ENCODE measurements at regions not wholly inside any gene's neighbourhood (a gene's known extent, or its start where the extent isn't known, plus 50 kb on each side); places are given as distances from the start of the nearest gene placed in this dataset.

DNA sequence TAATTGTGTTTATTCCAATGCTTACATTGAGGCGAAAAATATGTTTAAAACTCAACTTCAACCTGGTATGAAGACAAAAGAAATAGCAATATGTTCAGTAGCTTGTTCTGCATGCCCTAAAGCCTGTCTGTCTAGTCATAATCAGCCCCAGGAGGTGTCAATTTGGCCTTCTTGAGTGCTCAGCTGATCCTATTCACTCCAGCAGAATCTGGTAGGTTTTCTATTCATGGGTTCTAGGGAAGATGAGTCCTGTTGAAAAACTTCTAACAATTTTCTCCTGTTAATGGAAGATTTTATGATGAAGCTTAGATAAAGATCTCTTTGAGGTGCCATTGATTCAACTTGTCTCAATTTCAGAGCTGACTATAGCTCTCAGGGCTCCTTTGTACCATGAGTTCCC lies 402.0 kb upstream of the UBE2E3 start:
- intact Hi-C loops (cut with micrococcal nuclease): no loop called here
- H3K27ac Mint-ChIP-seq: no peak overlapping the region
- no peaks in the 10 kb centered on the region for H3K36me3 Mint-ChIP-seq (ENCODE audit: low read depth)
- H3K27me3 Mint-ChIP-seq (ENCODE audit: insufficient read depth): peaks cover 6% of the 10 kb centered on the region
- H3K4me3 Mint-ChIP-seq: no peak overlapping the region
- H3K9me3 Mint-ChIP-seq: no peaks in the 10 kb centered on the region
- DNase-seq (ENCODE audit: low spot score): no peak
- no peaks in the 10 kb centered on the region for H3K4me1 Mint-ChIP-seq (ENCODE audit: low read depth)

DNA sequence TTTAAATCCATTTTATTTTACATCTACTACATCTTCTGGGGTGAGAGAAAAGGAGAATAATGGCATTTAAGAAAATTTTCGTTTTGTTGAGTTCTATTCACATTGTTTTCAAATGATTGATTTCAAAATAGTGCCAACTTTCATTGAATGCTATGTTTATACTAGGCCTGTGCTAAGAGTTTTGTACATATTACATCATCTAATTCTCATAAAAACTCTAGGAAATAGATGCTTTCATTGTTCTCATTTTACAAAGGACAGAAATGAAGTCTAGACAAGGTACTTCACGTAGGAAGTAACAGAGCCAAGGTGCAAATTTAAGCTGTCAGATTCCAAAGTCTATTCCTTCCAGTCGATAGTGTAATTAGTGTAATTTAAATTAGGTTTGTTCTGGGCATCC lies 402.8 kb upstream of the UBE2E3 start:
- Mint-ChIP-seq H3K9me3 (no peaks in the 10 kb centered on the region), H3K4me1 (ENCODE audit: low read depth) (no peaks in the 10 kb centered on the region), H3K4me3 (no peak overlapping the region), H3K27ac (no peak overlapping the region), H3K36me3 (ENCODE audit: low read depth) (no peaks in the 10 kb centered on the region), H3K27me3 (ENCODE audit: insufficient read depth) (peaks cover 6% of the 10 kb centered on the region)
- DNase-seq (ENCODE audit: low spot score): no peak
- intact Hi-C loops (cut with micrococcal nuclease): no loop called here

DNA sequence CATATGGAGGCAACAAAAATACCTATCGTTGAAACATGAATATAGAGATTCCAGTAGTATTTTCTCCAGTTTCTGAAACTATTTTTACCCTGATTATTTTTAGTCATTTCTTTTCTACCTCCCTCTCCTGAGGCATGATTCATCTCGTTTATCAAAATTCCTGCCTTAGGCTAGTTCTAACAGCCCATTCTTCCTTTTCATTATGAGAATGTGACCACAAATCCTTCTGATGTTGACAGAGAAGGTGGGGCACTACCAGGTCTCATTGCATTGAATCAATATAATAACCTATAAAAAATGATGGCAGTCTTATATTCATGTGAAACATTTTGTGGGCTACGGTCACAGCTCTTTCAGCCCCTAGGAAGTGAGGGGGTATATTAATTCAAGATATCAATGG lies 406.5 kb upstream of the UBE2E3 start:
- Mint-ChIP-seq H3K4me1 (ENCODE audit: low read depth) (no peaks in the 10 kb centered on the region), H3K36me3 (ENCODE audit: low read depth) (no peaks in the 10 kb centered on the region), H3K27ac (no peak overlapping the region), H3K9me3 (no peaks in the 10 kb centered on the region), H3K4me3 (no peak overlapping the region), H3K27me3 (ENCODE audit: insufficient read depth) (peaks cover 4% of the 10 kb centered on the region)
- intact Hi-C loops (cut with micrococcal nuclease): no loop called here
- DNase-seq (ENCODE audit: low spot score): no peak

DNA sequence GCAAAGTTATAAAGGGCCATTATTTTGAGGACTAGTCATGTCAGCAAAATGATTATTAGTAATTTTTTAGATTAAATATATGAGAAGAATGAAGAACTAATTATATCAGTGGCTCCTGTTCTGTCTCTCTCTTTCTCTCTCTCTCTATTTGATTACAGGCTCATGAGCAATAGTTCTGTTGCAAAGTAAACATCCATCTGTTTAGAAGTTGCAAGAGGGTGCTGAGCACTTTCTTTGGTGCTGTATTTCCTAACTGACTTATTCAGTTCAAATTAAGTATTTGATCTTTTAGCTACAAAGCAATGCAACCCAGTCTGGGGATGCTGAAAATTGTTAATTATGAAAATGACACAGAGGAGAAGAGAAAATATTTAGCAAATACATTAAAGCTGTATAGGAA lies 408.1 kb upstream of the UBE2E3 start:
- intact Hi-C loops (cut with micrococcal nuclease): no loop called here
- no peaks in the 10 kb centered on the region for H3K9me3 Mint-ChIP-seq
- DNase-seq (ENCODE audit: low spot score): no peak
- H3K27me3 Mint-ChIP-seq (ENCODE audit: insufficient read depth): peaks cover 4% of the 10 kb centered on the region
- no peaks in the 10 kb centered on the region for H3K4me1 Mint-ChIP-seq (ENCODE audit: low read depth)
- H3K36me3 Mint-ChIP-seq (ENCODE audit: low read depth): no peaks in the 10 kb centered on the region
- no peak overlapping the region for H3K27ac Mint-ChIP-seq
- H3K4me3 Mint-ChIP-seq: no peak overlapping the region

DNA sequence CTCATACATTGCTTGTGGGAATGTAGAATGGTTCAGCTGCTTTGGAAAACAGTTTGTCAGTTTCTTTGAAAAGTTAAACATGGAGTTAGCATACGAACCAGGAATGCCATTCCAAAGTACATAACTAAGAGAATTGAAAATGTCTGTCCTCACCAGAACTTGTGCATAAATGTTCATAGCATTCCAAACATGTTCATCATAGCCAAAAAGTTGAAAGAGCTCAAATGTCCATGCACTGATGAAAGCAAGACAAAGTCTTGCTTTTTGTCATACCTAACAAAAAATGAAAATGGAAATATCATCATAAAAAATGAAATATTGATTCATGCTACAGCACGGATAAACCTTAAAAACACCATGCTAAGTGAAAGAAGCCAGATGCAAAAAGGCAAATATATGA lies 408.8 kb upstream of the UBE2E3 start:
- no peak overlapping the region for H3K27ac Mint-ChIP-seq
- no peaks in the 10 kb centered on the region for H3K4me1 Mint-ChIP-seq (ENCODE audit: low read depth)
- peaks cover 4% of the 10 kb centered on the region for H3K27me3 Mint-ChIP-seq (ENCODE audit: insufficient read depth)
- no peak overlapping the region for H3K4me3 Mint-ChIP-seq
- H3K9me3 Mint-ChIP-seq: no peaks in the 10 kb centered on the region
- intact Hi-C loops (cut with micrococcal nuclease): no loop called here
- H3K36me3 Mint-ChIP-seq (ENCODE audit: low read depth): no peaks in the 10 kb centered on the region
- no peak for DNase-seq (ENCODE audit: low spot score)

DNA sequence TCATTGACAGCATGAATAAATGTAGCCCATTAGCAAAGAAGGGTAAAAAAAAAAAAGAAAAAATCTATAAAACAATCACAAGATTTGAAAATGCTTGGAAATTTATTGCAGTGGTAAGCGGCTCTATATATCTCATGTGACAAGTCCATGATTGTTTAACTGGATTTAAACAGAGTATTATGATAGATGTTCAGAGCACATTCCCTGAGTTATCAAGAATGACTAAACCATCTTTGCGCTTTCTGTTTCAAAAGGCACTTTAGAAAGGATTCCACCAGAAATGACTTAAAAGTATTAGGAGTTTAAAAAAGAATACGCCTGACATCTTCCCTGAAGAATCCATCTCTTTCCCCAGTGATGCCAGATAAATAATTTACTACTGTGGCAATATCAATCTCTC lies 409.5 kb upstream of the UBE2E3 start:
- no peaks in the 10 kb centered on the region for H3K9me3 Mint-ChIP-seq
- no peak overlapping the region for H3K27ac Mint-ChIP-seq
- H3K4me3 Mint-ChIP-seq: no peak overlapping the region
- H3K36me3 Mint-ChIP-seq (ENCODE audit: low read depth): no peaks in the 10 kb centered on the region
- no peaks in the 10 kb centered on the region for H3K4me1 Mint-ChIP-seq (ENCODE audit: low read depth)
- intact Hi-C loops (cut with micrococcal nuclease): no loop called here
- DNase-seq (ENCODE audit: low spot score): no peak
- peaks cover 4% of the 10 kb centered on the region for H3K27me3 Mint-ChIP-seq (ENCODE audit: insufficient read depth)

DNA sequence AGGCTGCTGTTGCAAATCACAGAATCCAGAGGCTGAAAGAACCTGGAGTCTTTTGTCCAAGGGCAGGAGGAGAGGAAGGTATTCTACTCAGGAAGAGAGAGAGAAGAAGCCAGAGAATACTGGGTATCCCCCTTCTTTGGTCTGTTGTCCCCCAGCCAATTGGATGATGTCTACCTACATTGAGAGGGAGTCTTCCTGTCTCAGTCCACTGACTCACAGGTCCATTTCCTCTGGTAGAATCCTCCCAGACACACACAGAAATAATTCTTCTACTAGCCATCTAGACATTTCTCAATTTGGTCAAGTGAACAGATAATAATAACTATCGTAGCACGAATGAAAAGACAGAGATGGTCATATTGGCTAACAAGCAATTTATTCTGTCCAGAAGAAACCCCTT lies 416.4 kb upstream of the UBE2E3 start:
- H3K9me3 Mint-ChIP-seq: no peaks in the 10 kb centered on the region
- no peak overlapping the region for H3K4me3 Mint-ChIP-seq
- no peaks in the 10 kb centered on the region for H3K27me3 Mint-ChIP-seq (ENCODE audit: insufficient read depth)
- no peak for DNase-seq (ENCODE audit: low spot score)
- H3K36me3 Mint-ChIP-seq (ENCODE audit: low read depth): no peaks in the 10 kb centered on the region
- no peaks in the 10 kb centered on the region for H3K4me1 Mint-ChIP-seq (ENCODE audit: low read depth)
- intact Hi-C loops (cut with micrococcal nuclease): no loop called here
- H3K27ac Mint-ChIP-seq: no peak overlapping the region

DNA sequence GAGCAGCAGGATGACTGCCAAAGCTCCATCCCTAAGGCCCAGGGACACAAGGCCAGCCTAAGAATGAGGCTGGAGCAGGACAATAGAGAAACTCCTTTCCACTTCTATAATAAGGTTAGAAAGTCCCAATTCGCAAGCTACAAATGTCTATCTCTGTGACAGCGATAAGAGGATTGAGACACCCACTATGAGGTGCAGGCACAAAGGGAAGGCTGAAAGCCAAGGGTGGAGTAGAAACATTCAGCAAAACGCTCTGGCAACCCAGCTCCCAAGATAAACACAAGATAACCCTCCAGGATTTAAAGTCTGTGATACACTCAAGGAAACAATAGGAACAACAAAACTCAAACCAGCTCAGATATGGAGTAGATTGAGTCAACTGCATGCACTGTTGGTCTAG lies 418.0 kb upstream of the UBE2E3 start:
- DNase-seq (ENCODE audit: low spot score): no peak
- Mint-ChIP-seq H3K36me3 (ENCODE audit: low read depth) (no peaks in the 10 kb centered on the region), H3K4me3 (no peak overlapping the region), H3K9me3 (no peaks in the 10 kb centered on the region), H3K27ac (no peak overlapping the region), H3K4me1 (ENCODE audit: low read depth) (no peaks in the 10 kb centered on the region), H3K27me3 (ENCODE audit: insufficient read depth) (no peaks in the 10 kb centered on the region)
- intact Hi-C loops (cut with micrococcal nuclease): no loop called here

DNA sequence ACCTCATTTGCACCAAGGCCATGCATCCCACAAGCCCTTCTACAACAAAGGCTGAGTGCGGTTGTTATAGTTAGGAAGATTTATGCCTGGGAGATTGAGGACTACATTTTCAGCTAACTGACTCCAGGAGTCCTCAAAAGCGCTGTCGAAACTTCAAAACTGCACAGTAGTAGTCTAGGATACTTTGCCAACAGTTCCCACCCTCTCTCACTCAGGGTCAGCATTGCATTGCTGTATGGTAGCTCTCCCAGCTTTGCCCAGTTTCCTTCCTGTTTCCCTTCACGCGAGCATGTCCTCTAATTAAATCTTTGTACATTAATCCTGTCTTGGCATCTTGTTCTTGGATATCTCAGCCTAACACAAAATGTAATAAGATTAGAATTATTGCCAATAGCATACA lies 420.6 kb upstream of the UBE2E3 start:
- Mint-ChIP-seq H3K36me3 (ENCODE audit: low read depth) (no peaks in the 10 kb centered on the region), H3K9me3 (no peaks in the 10 kb centered on the region), H3K4me1 (ENCODE audit: low read depth) (no peaks in the 10 kb centered on the region), H3K27ac (no peak overlapping the region), H3K4me3 (no peak overlapping the region), H3K27me3 (ENCODE audit: insufficient read depth) (no peaks in the 10 kb centered on the region)
- DNase-seq (ENCODE audit: low spot score): no peak
- intact Hi-C loops (cut with micrococcal nuclease): no loop called here

DNA sequence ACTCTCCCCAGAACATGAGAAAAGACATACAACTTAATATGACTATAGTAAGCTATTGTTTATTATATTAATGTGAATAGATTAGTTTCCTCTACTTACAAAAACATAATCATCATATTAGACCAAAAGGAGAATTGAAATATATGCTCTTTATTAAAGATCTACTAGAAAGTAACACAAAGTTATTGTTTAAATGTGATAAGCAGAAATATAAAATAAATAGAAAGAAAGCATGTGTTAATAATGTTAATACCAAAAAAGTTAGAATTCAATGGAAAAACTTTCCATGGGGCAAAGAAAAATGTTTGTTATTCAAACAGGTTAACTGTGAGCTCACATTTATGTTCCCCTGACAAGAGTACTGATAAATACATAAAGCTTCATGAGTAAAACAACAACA lies 421.4 kb upstream of the UBE2E3 start:
- Mint-ChIP-seq H3K4me1 (ENCODE audit: low read depth) (no peaks in the 10 kb centered on the region), H3K27ac (no peak overlapping the region), H3K27me3 (ENCODE audit: insufficient read depth) (no peaks in the 10 kb centered on the region), H3K9me3 (no peaks in the 10 kb centered on the region), H3K36me3 (ENCODE audit: low read depth) (no peaks in the 10 kb centered on the region), H3K4me3 (no peak overlapping the region)
- intact Hi-C loops (cut with micrococcal nuclease): no loop called here
- no peak for DNase-seq (ENCODE audit: low spot score)

DNA sequence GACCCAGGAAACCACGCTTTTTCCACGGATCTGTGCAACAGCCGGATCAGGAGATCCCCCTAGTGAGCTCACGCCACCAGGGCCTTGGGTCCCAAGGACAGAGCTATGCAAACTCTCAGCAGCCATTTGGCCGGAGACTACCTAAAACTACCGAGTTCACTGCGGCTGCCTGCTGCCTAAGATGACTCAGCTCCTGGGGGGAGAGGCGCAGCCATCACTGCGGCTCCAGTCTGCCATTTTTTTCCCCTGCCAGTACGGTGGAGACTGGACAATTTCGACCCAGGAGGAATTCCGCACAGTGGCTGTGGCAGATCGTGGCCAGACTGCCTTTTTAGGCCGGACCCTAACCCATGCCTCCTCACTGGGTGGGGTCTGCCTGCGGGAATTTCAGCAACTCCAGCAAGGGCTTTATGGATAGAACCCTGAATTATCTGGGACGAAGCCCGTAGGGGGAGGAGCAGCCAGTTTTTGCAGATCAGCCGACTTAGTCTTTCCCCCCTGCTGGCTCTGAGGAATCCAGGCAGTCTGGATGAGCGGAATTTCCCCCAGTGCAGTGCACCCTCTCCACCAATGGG lies 424.9 kb upstream of the UBE2E3 start:
- intact Hi-C loops (cut with micrococcal nuclease): no loop called here
- H3K4me3 Mint-ChIP-seq: no peak overlapping the region
- H3K36me3 Mint-ChIP-seq (ENCODE audit: low read depth): no peaks in the 10 kb centered on the region
- no peaks in the 10 kb centered on the region for H3K4me1 Mint-ChIP-seq (ENCODE audit: low read depth)
- no peaks in the 10 kb centered on the region for H3K27me3 Mint-ChIP-seq (ENCODE audit: insufficient read depth)
- no peak overlapping the region for H3K27ac Mint-ChIP-seq
- DNase-seq (ENCODE audit: low spot score): no peak
- H3K9me3 Mint-ChIP-seq: no peaks in the 10 kb centered on the region

DNA sequence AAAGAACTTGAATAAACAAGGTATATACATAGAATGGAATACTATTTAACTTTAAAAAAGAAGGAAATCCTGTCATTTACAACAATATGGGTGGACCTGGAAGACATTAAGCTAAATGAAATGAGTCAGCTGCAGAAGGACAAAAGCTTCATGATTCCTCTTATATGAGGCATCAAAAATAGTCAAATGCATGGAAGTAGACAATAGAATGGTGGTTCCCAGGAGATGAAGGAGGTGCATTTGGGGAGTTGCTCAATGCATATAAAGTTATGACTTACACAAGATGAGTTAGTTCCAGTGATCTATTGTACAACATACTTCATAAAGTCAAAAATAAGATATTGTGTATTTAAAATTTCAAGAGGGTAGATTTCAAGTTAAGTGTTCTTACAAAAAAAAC lies 426.1 kb upstream of the UBE2E3 start:
- no peak overlapping the region for H3K27ac Mint-ChIP-seq
- no peak overlapping the region for H3K4me3 Mint-ChIP-seq
- no peaks in the 10 kb centered on the region for H3K36me3 Mint-ChIP-seq (ENCODE audit: low read depth)
- H3K4me1 Mint-ChIP-seq (ENCODE audit: low read depth): no peaks in the 10 kb centered on the region
- no peak for DNase-seq (ENCODE audit: low spot score)
- no peaks in the 10 kb centered on the region for H3K9me3 Mint-ChIP-seq
- no peaks in the 10 kb centered on the region for H3K27me3 Mint-ChIP-seq (ENCODE audit: insufficient read depth)
- intact Hi-C loops (cut with micrococcal nuclease): no loop called here

DNA sequence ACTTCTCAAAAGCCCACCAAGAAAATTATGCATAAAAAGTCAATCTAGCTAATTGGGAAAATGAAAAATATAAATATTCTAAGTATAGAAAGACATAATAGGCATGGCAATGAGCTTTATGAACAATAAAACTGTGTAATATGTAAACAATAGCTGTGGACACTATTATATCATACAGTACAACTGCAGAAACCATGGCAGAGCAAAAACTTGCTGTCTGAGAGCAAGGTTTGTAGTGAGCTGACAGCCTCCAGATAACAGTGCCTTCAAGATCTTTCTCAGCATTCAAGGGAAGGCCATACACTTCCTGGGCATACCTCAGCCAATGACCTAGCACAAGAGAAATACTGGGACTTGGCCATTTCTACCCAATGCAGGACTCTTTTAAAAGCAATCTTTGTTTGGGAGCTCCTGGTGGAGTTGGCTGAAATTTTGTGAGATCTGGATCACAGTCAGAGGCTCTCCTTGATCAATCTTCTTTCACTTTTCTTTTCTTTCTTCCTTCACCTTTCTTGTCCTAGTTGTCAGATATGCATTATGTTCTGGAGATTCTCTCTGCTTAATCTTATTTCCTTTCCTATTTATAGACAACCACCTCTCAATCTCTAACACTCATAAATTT lies 427.2 kb upstream of the UBE2E3 start:
- no peak overlapping the region for H3K27ac Mint-ChIP-seq
- H3K27me3 Mint-ChIP-seq (ENCODE audit: insufficient read depth): no peaks in the 10 kb centered on the region
- H3K36me3 Mint-ChIP-seq (ENCODE audit: low read depth): no peaks in the 10 kb centered on the region
- intact Hi-C loops (cut with micrococcal nuclease): no loop called here
- no peak for DNase-seq (ENCODE audit: low spot score)
- no peak overlapping the region for H3K4me3 Mint-ChIP-seq
- no peaks in the 10 kb centered on the region for H3K4me1 Mint-ChIP-seq (ENCODE audit: low read depth)
- H3K9me3 Mint-ChIP-seq: no peaks in the 10 kb centered on the region

DNA sequence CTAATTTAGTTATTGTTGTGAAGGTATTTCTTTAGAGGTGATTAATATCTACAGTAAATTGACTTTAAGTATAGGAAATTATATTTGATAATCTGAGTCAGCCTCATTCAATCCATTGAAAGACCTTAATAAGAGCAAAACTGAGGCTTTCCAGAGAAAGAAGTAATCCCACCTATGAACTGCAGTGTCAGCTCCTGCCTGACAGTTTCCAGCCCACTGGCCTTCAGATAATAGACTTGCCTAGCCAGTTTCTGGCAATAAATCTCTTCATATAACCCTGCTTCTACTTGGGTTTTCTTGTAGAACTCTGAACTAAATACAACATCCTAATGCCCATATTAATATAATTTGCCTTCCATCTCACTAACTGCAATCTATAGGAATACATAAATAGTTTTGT lies 437.9 kb upstream of the UBE2E3 start:
- no peak overlapping the region for H3K4me3 Mint-ChIP-seq
- peaks cover 2% of the 10 kb centered on the region for H3K27me3 Mint-ChIP-seq (ENCODE audit: insufficient read depth)
- no peak for DNase-seq (ENCODE audit: low spot score)
- H3K4me1 Mint-ChIP-seq (ENCODE audit: low read depth): no peaks in the 10 kb centered on the region
- no peaks in the 10 kb centered on the region for H3K36me3 Mint-ChIP-seq (ENCODE audit: low read depth)
- intact Hi-C loops (cut with micrococcal nuclease): no loop called here
- no peaks in the 10 kb centered on the region for H3K9me3 Mint-ChIP-seq
- no peak overlapping the region for H3K27ac Mint-ChIP-seq

Data from activated T-helper 1 cell treated with anti-CD3 and anti-CD28 coated beads, Interleukin-12 subunit alpha, Interleukin-12 subunit beta, Interleukin-2, Interleukin-4 antibody, amounts not matched to agents 30 ng/mL and 10 ng/mL and 1 ng/mL, durations not matched to agents 14 hours and 24 hours and 36 hours (primary cell).